ENCODE measurements at regions not wholly inside any gene's neighbourhood (a gene's known extent, or its start where the extent isn't known, plus 50 kb on each side); places are given as distances from the start of the nearest gene placed in this dataset.

GRCh38 chr16:17654571-17654970, 183.8 kb upstream of the XYLT1 start:
- no peaks in the 10 kb centered on the region for H3K9me3 ChIP-seq (ENCODE audit: control insufficient read depth, insufficient read depth, low read depth, low read length)
- peaks cover 20% of the 10 kb centered on the region; the same call in 1 of the 2 replicates for H3K4me1 ChIP-seq (ENCODE audit: control insufficient read depth, insufficient read depth, low read length)
- H3K27ac ChIP-seq (ENCODE audit: low read depth, low read length), result no peak overlapping the region
- H3K27me3 ChIP-seq (ENCODE audit: control insufficient read depth, insufficient read depth, low read length), result peaks cover 4% of the 10 kb centered on the region; the same call in 1 of the 2 replicates
- no peaks in the 10 kb centered on the region for H3K36me3 ChIP-seq (ENCODE audit: control insufficient read depth, insufficient read depth, low read length)
- H3K9ac ChIP-seq (ENCODE audit: low read length), result no peak overlapping the region
- no peak overlapping the region for H3K4me3 ChIP-seq (ENCODE audit: low read depth, low read length)

DNA sequence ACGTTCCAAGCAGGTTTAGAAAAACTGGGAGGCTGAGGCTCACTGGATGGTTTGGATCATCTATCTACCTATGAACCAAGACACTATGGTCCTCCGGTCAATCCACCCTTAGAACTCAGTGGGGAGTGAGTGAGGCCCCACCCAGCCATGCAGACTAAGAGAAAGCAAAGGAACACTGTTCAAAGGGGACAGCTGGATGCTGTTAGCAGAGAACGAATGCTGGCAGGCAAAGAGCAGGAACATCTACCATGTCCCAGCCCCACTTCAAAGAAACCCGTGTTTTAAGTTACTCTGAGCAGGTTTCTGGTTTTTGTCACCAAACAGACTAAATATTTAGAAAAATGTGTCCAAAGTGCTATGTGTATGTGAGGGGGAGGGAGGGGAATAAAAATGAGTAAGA, 183.4 kb upstream of the XYLT1 start:
- Histone ChIP-seq H3K9ac (ENCODE audit: low read length) (no peak overlapping the region), H3K4me3 (ENCODE audit: low read depth, low read length) (no peak overlapping the region), H3K27ac (ENCODE audit: low read depth, low read length) (no peak overlapping the region), H3K27me3 (ENCODE audit: control insufficient read depth, insufficient read depth, low read length) (peaks cover 4% of the 10 kb centered on the region; the same call in 1 of the 2 replicates), H3K36me3 (ENCODE audit: control insufficient read depth, insufficient read depth, low read length) (no peaks in the 10 kb centered on the region), H3K4me1 (ENCODE audit: control insufficient read depth, insufficient read depth, low read length) (peaks cover 18% of the 10 kb centered on the region; the same call in 1 of the 2 replicates), H3K9me3 (ENCODE audit: control insufficient read depth, insufficient read depth, low read depth, low read length) (no peaks in the 10 kb centered on the region)

DNA sequence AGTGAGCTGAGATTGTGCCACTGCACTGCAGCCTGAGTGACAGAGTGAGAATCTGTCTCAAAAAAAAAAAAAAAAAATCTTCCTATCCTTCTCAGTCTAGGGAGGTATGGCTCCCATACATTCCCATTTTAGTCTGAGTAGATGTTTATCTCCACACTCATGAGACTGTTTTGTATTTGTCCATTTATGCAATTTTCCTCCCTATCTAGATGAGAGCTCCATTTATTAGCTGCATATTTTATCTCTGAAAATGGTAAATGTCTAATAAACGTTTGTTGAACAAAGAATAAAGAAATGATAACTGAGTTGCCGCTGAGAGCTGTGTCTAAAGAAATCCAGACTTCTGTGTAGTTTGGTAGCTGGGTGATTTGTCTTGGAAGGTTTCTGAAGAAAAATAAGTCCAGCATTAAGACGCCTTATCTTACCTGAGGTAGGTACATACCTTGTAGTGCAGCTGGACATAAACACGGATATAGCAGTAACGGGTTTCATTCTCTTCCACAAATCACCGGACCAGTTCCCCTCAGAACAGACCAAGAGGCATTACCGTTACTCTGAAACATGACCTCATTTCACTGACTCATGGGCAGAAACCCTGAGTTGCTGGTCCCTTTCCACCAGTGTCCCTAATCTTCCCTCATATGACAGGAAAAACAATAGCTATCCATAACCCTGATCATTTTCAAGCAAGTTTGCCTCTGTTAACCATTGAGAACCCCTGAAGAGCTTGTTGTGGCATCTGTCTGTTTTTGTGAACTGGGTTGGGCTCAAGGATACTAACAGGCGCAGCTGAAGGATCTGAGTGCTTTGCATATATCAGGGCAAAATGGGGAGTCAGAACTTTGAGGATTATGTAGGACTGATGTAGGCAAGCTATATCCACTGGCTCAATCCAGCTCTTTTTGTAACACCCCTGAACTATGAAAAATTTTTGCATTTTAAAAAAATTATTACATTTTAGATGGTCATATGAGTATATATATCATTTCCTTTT, 177.4 kb upstream of the XYLT1 start:
- H3K4me3 ChIP-seq (ENCODE audit: low read depth, low read length), result no peak overlapping the region
- H3K27me3 ChIP-seq (ENCODE audit: control insufficient read depth, insufficient read depth, low read length), result peaks cover 4% of the 10 kb centered on the region; the same call in 1 of the 2 replicates
- H3K36me3 ChIP-seq (ENCODE audit: control insufficient read depth, insufficient read depth, low read length), result no peaks in the 10 kb centered on the region
- no peaks in the 10 kb centered on the region for H3K4me1 ChIP-seq (ENCODE audit: control insufficient read depth, insufficient read depth, low read length)
- no peak overlapping the region for H3K27ac ChIP-seq (ENCODE audit: low read depth, low read length)
- no peak overlapping the region for H3K9ac ChIP-seq (ENCODE audit: low read length)
- H3K9me3 ChIP-seq (ENCODE audit: control insufficient read depth, insufficient read depth, low read depth, low read length), result peaks cover 14% of the 10 kb centered on the region

- Histone ChIP-seq H3K36me3 (ENCODE audit: control insufficient read depth, insufficient read depth, low read length) (no peaks in the 10 kb centered on the region), H3K27ac (ENCODE audit: low read depth, low read length) (no peak overlapping the region), H3K4me3 (ENCODE audit: low read depth, low read length) (no peak overlapping the region), H3K9ac (ENCODE audit: low read length) (no peak overlapping the region), H3K27me3 (ENCODE audit: control insufficient read depth, insufficient read depth, low read length) (no peaks in the 10 kb centered on the region), H3K9me3 (ENCODE audit: control insufficient read depth, insufficient read depth, low read depth, low read length) (peaks cover 14% of the 10 kb centered on the region), H3K4me1 (ENCODE audit: control insufficient read depth, insufficient read depth, low read length) (no peaks in the 10 kb centered on the region)
These were observed 173.2 kb upstream of the XYLT1 start for GRCh38 chr16:17643935-17644334.

GRCh38 chr16:17641990-17642389, 171.2 kb upstream of the XYLT1 start:
- Histone ChIP-seq H3K4me3 (ENCODE audit: low read depth, low read length) (no peak overlapping the region), H3K4me1 (ENCODE audit: control insufficient read depth, insufficient read depth, low read length) (no peaks in the 10 kb centered on the region), H3K36me3 (ENCODE audit: control insufficient read depth, insufficient read depth, low read length) (no peaks in the 10 kb centered on the region), H3K27me3 (ENCODE audit: control insufficient read depth, insufficient read depth, low read length) (no peaks in the 10 kb centered on the region), H3K27ac (ENCODE audit: low read depth, low read length) (no peak overlapping the region), H3K9me3 (ENCODE audit: control insufficient read depth, insufficient read depth, low read depth, low read length) (peaks cover 14% of the 10 kb centered on the region), H3K9ac (ENCODE audit: low read length) (no peak overlapping the region)

- no peaks in the 10 kb centered on the region for H3K27me3 ChIP-seq (ENCODE audit: control insufficient read depth, insufficient read depth, low read length)
- no peak overlapping the region for H3K4me3 ChIP-seq (ENCODE audit: low read depth, low read length)
- H3K27ac ChIP-seq (ENCODE audit: low read depth, low read length), result no peak overlapping the region
- no peak overlapping the region for H3K9ac ChIP-seq (ENCODE audit: low read length)
- H3K4me1 ChIP-seq (ENCODE audit: control insufficient read depth, insufficient read depth, low read length), result no peaks in the 10 kb centered on the region
- no peaks in the 10 kb centered on the region for H3K9me3 ChIP-seq (ENCODE audit: control insufficient read depth, insufficient read depth, low read depth, low read length)
- no peaks in the 10 kb centered on the region for H3K36me3 ChIP-seq (ENCODE audit: control insufficient read depth, insufficient read depth, low read length)
These were observed 167.4 kb upstream of the XYLT1 start for GRCh38 chr16:17638134-17638533.

DNA sequence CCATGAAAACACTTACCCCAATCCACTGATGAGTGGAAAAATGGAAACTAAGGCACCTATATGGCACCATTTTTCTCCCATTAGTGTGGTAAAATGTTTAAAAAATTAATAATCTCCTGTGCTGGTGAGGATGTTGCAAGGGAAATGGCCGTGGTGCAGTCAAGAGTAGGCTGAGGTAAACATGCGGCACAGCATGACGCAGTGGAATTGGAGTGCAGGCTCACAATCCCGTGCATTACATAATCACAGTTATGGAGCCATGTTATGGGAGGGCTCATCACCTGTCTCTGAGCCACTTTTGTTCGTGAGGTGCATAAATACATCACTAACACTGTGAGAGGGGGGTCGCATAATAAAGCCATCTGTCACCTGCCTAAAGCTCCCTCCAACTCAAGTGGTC, 164.4 kb upstream of the XYLT1 start:
- Histone ChIP-seq H3K9ac (ENCODE audit: low read length) (no peak overlapping the region), H3K27me3 (ENCODE audit: control insufficient read depth, insufficient read depth, low read length) (no peaks in the 10 kb centered on the region), H3K4me3 (ENCODE audit: low read depth, low read length) (no peak overlapping the region), H3K9me3 (ENCODE audit: control insufficient read depth, insufficient read depth, low read depth, low read length) (no peaks in the 10 kb centered on the region), H3K27ac (ENCODE audit: low read depth, low read length) (no peak overlapping the region), H3K36me3 (ENCODE audit: control insufficient read depth, insufficient read depth, low read length) (no peaks in the 10 kb centered on the region), H3K4me1 (ENCODE audit: control insufficient read depth, insufficient read depth, low read length) (no peaks in the 10 kb centered on the region)

GRCh38 chr16:17633181-17633951, 162.6 kb upstream of the XYLT1 start:
- Histone ChIP-seq H3K9me3 (ENCODE audit: control insufficient read depth, insufficient read depth, low read depth, low read length) (no peaks in the 10 kb centered on the region), H3K27ac (ENCODE audit: low read depth, low read length) (no peak overlapping the region), H3K27me3 (ENCODE audit: control insufficient read depth, insufficient read depth, low read length) (no peaks in the 10 kb centered on the region), H3K36me3 (ENCODE audit: control insufficient read depth, insufficient read depth, low read length) (no peaks in the 10 kb centered on the region), H3K4me1 (ENCODE audit: control insufficient read depth, insufficient read depth, low read length) (no peaks in the 10 kb centered on the region), H3K9ac (ENCODE audit: low read length) (no peak overlapping the region), H3K4me3 (ENCODE audit: low read depth, low read length) (no peak overlapping the region)

DNA sequence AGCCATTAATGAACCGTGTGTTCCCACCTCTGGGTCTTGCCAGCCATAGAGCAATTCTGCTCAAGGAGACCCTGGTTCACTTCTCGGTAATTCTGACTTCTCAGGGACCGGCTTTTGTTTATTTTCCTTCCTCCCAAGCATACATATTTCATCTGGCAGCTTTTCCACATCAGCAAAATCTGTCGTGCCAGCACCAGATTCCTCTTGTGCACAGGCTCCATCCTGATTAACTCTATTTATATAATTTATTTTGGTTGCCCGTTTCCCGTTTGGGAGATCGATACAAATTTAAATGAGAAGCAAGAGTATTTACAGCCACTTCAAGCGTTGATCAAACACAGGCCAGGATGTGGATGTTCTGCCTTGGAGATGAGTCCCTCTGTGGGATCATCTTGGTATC, 161.9 kb upstream of the XYLT1 start:
- no peaks in the 10 kb centered on the region for H3K27me3 ChIP-seq (ENCODE audit: control insufficient read depth, insufficient read depth, low read length)

GRCh38 chr16:17629936-17630335, 159.2 kb upstream of the XYLT1 start:
- H3K9me3 ChIP-seq (ENCODE audit: control insufficient read depth, insufficient read depth, low read depth, low read length), result peaks cover 18% of the 10 kb centered on the region
- H3K4me3 ChIP-seq (ENCODE audit: low read depth, low read length), result no peak overlapping the region
- H3K9ac ChIP-seq (ENCODE audit: low read length), result no peak overlapping the region
- H3K27ac ChIP-seq (ENCODE audit: low read depth, low read length), result no peak overlapping the region
- H3K27me3 ChIP-seq (ENCODE audit: control insufficient read depth, insufficient read depth, low read length), result no peaks in the 10 kb centered on the region
- H3K4me1 ChIP-seq (ENCODE audit: control insufficient read depth, insufficient read depth, low read length), result no peaks in the 10 kb centered on the region
- H3K36me3 ChIP-seq (ENCODE audit: control insufficient read depth, insufficient read depth, low read length), result no peaks in the 10 kb centered on the region

More for the DNA sequence above, 161.9 kb upstream of the XYLT1 start:
- Histone ChIP-seq H3K36me3 (ENCODE audit: control insufficient read depth, insufficient read depth, low read length) (no peaks in the 10 kb centered on the region), H3K27ac (ENCODE audit: low read depth, low read length) (no peak overlapping the region), H3K9me3 (ENCODE audit: control insufficient read depth, insufficient read depth, low read depth, low read length) (0 out of 2 replicates have a peak, but pooled peaks cover under 1% of the 10 kb centered on the region), H3K4me1 (ENCODE audit: control insufficient read depth, insufficient read depth, low read length) (no peaks in the 10 kb centered on the region), H3K9ac (ENCODE audit: low read length) (no peak overlapping the region), H3K4me3 (ENCODE audit: low read depth, low read length) (no peak overlapping the region)

DNA sequence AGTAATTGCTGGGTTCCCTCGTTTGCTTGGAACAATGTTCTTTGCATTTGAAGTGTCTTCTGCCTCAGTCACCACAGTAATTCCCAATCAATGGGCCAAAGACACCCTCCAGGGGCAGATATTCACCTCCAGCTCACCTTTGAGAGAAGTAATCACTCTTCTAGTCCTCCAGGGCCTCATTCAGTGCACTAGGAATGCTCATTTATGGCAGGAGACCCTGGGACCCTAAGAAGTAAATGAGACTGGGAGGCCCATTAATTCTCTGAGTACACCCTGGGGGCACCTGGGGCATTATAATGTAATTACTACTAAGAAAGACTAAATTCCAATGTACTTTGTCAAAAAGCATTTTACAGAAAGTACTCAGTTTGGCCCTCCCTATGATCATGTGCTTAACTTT, 158.2 kb upstream of the XYLT1 start:
- H3K9me3 ChIP-seq (ENCODE audit: control insufficient read depth, insufficient read depth, low read depth, low read length), result peaks cover 22% of the 10 kb centered on the region
- no peaks in the 10 kb centered on the region for H3K36me3 ChIP-seq (ENCODE audit: control insufficient read depth, insufficient read depth, low read length)
- no peak overlapping the region for H3K27ac ChIP-seq (ENCODE audit: low read depth, low read length)
- H3K9ac ChIP-seq (ENCODE audit: low read length), result no peak overlapping the region
- no peaks in the 10 kb centered on the region for H3K4me1 ChIP-seq (ENCODE audit: control insufficient read depth, insufficient read depth, low read length)
- H3K4me3 ChIP-seq (ENCODE audit: low read depth, low read length), result no peak overlapping the region
- H3K27me3 ChIP-seq (ENCODE audit: control insufficient read depth, insufficient read depth, low read length), result no peaks in the 10 kb centered on the region
